Memory B cell (primary cell): ENCODE measurements at regions not wholly inside any gene's neighbourhood (a gene's known extent, or its start where the extent isn't known, plus 50 kb on each side); places are given as distances from the start of the nearest gene placed in this dataset.

Source experiments
- ATAC-seq: fragments of 150-1000 bp; cut with Tn5 transposase; 2 replicates; pipeline ENCODE4 v1.10.0; 2021; ENCODE audit warnings: low read depth, mild to moderate bottlenecking, moderate library complexity
- DNase-seq, 2 donors: peaks; one replicate each; pipeline ENCODE4 v3.0.0; 2022; ENCODE audit warnings: low spot score in 2 of 2
- H3K27ac Mint-ChIP-seq: one replicate; pipeline ENCODE4 v1.8.0; 2022; ENCODE audit warnings: mild to moderate bottlenecking, moderate library complexity, mixed read lengths
- H3K27me3 Mint-ChIP-seq: one replicate; pipeline ENCODE4 v1.8.0; 2022; ENCODE audit warnings: mixed read lengths
- H3K36me3 Mint-ChIP-seq: one replicate; pipeline ENCODE4 v1.8.0; 2022; ENCODE audit warnings: mild to moderate bottlenecking, mixed read lengths
- H3K4me1 Mint-ChIP-seq: one replicate; pipeline ENCODE4 v1.8.0; 2022; ENCODE audit warnings: mixed read lengths
- H3K4me3 Mint-ChIP-seq: one replicate; pipeline ENCODE4 v1.8.0; 2022; ENCODE audit warnings: mild to moderate bottlenecking, moderate library complexity, mixed read lengths
- H3K9me3 Mint-ChIP-seq: one replicate; pipeline ENCODE4 v1.8.0; 2022; ENCODE audit warnings: mixed read lengths

GRCh38 chr10:131723297-131724168 lies 177.3 kb upstream of the PPP2R2D start:
- no peaks in the 10 kb centered on the region for H3K4me1 Mint-ChIP-seq
- H3K27ac Mint-ChIP-seq: no peak overlapping the region
- H3K4me3 Mint-ChIP-seq: no peak overlapping the region
- H3K36me3 Mint-ChIP-seq: no peaks in the 10 kb centered on the region
- DNase-seq (no peak), ATAC-seq (no peak)
- peaks cover 3% of the 10 kb centered on the region for H3K27me3 Mint-ChIP-seq
- H3K9me3 Mint-ChIP-seq: peaks cover 7% of the 10 kb centered on the region

- H3K4me3 Mint-ChIP-seq: no peak overlapping the region
- peaks cover 5% of the 10 kb centered on the region for H3K27me3 Mint-ChIP-seq
- DNase-seq: no peak
- H3K27ac Mint-ChIP-seq: no peak overlapping the region
- no peaks in the 10 kb centered on the region for H3K4me1 Mint-ChIP-seq
- no peaks in the 10 kb centered on the region for H3K36me3 Mint-ChIP-seq
- no peak for ATAC-seq
- peaks cover 5% of the 10 kb centered on the region for H3K9me3 Mint-ChIP-seq
Measured at GRCh38 chr10:131724169-131724545, 176.7 kb upstream of the PPP2R2D start.

- Mint-ChIP-seq H3K4me3 (no peak overlapping the region), H3K4me1 (no peaks in the 10 kb centered on the region), H3K27me3 (peaks cover 5% of the 10 kb centered on the region), H3K27ac (no peak overlapping the region), H3K36me3 (no peaks in the 10 kb centered on the region), H3K9me3 (peaks cover 4% of the 10 kb centered on the region)
- DNase-seq (no peak), ATAC-seq (no peak)
Measured at GRCh38 chr10:131724891-131725580, 175.8 kb upstream of the PPP2R2D start.

GRCh38 chr10:131725581-131726069 lies 175.2 kb upstream of the PPP2R2D start:
- no peak overlapping the region for H3K27ac Mint-ChIP-seq
- H3K4me1 Mint-ChIP-seq: no peaks in the 10 kb centered on the region
- peaks cover 5% of the 10 kb centered on the region for H3K27me3 Mint-ChIP-seq
- peaks cover 2% of the 10 kb centered on the region for H3K9me3 Mint-ChIP-seq
- DNase-seq: no peak
- no peaks in the 10 kb centered on the region for H3K36me3 Mint-ChIP-seq
- ATAC-seq: no peak
- no peak overlapping the region for H3K4me3 Mint-ChIP-seq

GRCh38 chr10:131726076-131726880 lies 174.5 kb upstream of the PPP2R2D start:
- no peaks in the 10 kb centered on the region for H3K4me1 Mint-ChIP-seq
- H3K36me3 Mint-ChIP-seq: no peaks in the 10 kb centered on the region
- peaks cover 2% of the 10 kb centered on the region for H3K9me3 Mint-ChIP-seq
- ATAC-seq: no peak
- peaks cover 5% of the 10 kb centered on the region for H3K27me3 Mint-ChIP-seq
- no peak for DNase-seq
- no peak overlapping the region for H3K4me3 Mint-ChIP-seq
- no peak overlapping the region for H3K27ac Mint-ChIP-seq

GRCh38 chr10:131726967-131727366 lies 173.8 kb upstream of the PPP2R2D start:
- Mint-ChIP-seq H3K36me3 (no peaks in the 10 kb centered on the region), H3K4me3 (no peak overlapping the region), H3K27ac (no peak overlapping the region), H3K4me1 (no peaks in the 10 kb centered on the region), H3K27me3 (peaks cover 5% of the 10 kb centered on the region), H3K9me3 (no peaks in the 10 kb centered on the region)
- ATAC-seq (no peak), DNase-seq (no peak)

GRCh38 chr10:131727560-131727959 lies 173.2 kb upstream of the PPP2R2D start:
- H3K4me3 Mint-ChIP-seq: no peak overlapping the region
- H3K4me1 Mint-ChIP-seq: no peaks in the 10 kb centered on the region
- no peaks in the 10 kb centered on the region for H3K36me3 Mint-ChIP-seq
- ATAC-seq (no peak), DNase-seq (no peak)
- H3K27me3 Mint-ChIP-seq: peaks cover 5% of the 10 kb centered on the region
- H3K9me3 Mint-ChIP-seq: no peaks in the 10 kb centered on the region
- no peak overlapping the region for H3K27ac Mint-ChIP-seq

- ATAC-seq (no peak), DNase-seq (no peak)
- Mint-ChIP-seq H3K27me3 (peaks cover 5% of the 10 kb centered on the region), H3K4me3 (no peak overlapping the region), H3K9me3 (no peaks in the 10 kb centered on the region), H3K4me1 (no peaks in the 10 kb centered on the region), H3K27ac (no peak overlapping the region), H3K36me3 (no peaks in the 10 kb centered on the region)
Measured at GRCh38 chr10:131728286-131729228, 172.3 kb upstream of the PPP2R2D start.

GRCh38 chr10:131729361-131729760 lies 171.4 kb upstream of the PPP2R2D start:
- ATAC-seq (no peak), DNase-seq (no peak)
- H3K4me3 Mint-ChIP-seq: no peak overlapping the region
- H3K36me3 Mint-ChIP-seq: no peaks in the 10 kb centered on the region
- H3K27me3 Mint-ChIP-seq: peaks cover 1% of the 10 kb centered on the region
- no peaks in the 10 kb centered on the region for H3K4me1 Mint-ChIP-seq
- no peaks in the 10 kb centered on the region for H3K9me3 Mint-ChIP-seq
- H3K27ac Mint-ChIP-seq: no peak overlapping the region

GRCh38 chr10:131729938-131730660 lies 170.7 kb upstream of the PPP2R2D start:
- Mint-ChIP-seq H3K27ac (no peak overlapping the region), H3K4me3 (no peak overlapping the region), H3K9me3 (no peaks in the 10 kb centered on the region), H3K27me3 (peaks cover 1% of the 10 kb centered on the region), H3K4me1 (no peaks in the 10 kb centered on the region), H3K36me3 (no peaks in the 10 kb centered on the region)
- DNase-seq (no peak), ATAC-seq (no peak)

GRCh38 chr10:131730771-131731497 lies 169.9 kb upstream of the PPP2R2D start:
- no peaks in the 10 kb centered on the region for H3K36me3 Mint-ChIP-seq

More at GRCh38 chr10:131730771-131731497, 169.9 kb upstream of the PPP2R2D start:
- Mint-ChIP-seq H3K27ac (no peak overlapping the region), H3K27me3 (peaks cover 1% of the 10 kb centered on the region), H3K4me1 (no peaks in the 10 kb centered on the region), H3K4me3 (no peak overlapping the region), H3K9me3 (no peaks in the 10 kb centered on the region)
- DNase-seq (no peak), ATAC-seq (no peak)
